Stimulated activated naive CD8-positive, alpha-beta T cell treated with anti-CD3 and anti-CD28 coated beads, Interleukin-15, amount 100 ng/mL, for 72 hours (primary cell): ENCODE measurements at regions not wholly inside any gene's neighbourhood (a gene's known extent, or its start where the extent isn't known, plus 50 kb on each side); places are given as distances from the start of the nearest gene placed in this dataset.
"Not testable (repeated sequence)": the region's sequence is repeated elsewhere in the genome, so short reads cannot be mapped to it uniquely, and the experiment has no call there.

Experiments
- ATAC-seq: fragments of 150-1000 bp; cut with Tn5 transposase; 2 replicates; pipeline ENCODE4 v1.10.0; 2021; ENCODE audit warnings: mild to moderate bottlenecking, moderate library complexity
- DNase-seq, 2 donors: peaks; one replicate each; pipeline ENCODE4 v3.0.0; 2021 to 2022
- H3K27ac Mint-ChIP-seq, 2 donors: one replicate each; pipeline ENCODE4 v1.8.0; 2022; ENCODE audit warnings: mild to moderate bottlenecking in 2 of 2, mixed read lengths in 2 of 2, moderate library complexity in 2 of 2
- H3K27me3 Mint-ChIP-seq: one replicate; pipeline ENCODE4 v1.8.0; 2022; ENCODE audit warnings: mixed read lengths
- H3K4me1 Mint-ChIP-seq: one replicate; pipeline ENCODE4 v1.8.0; 2022; ENCODE audit warnings: mild to moderate bottlenecking, mixed read lengths
- H3K4me3 Mint-ChIP-seq, 2 donors: one replicate each; pipeline ENCODE4 v1.8.0; 2022; ENCODE audit warnings: mild to moderate bottlenecking in 2 of 2, mixed read lengths in 2 of 2, moderate library complexity in 1 of 2
- H3K9me3 Mint-ChIP-seq, 2 donors: one replicate each; pipeline ENCODE4 v1.8.0; 2022; ENCODE audit warnings: mixed read lengths in 2 of 2

DNA sequence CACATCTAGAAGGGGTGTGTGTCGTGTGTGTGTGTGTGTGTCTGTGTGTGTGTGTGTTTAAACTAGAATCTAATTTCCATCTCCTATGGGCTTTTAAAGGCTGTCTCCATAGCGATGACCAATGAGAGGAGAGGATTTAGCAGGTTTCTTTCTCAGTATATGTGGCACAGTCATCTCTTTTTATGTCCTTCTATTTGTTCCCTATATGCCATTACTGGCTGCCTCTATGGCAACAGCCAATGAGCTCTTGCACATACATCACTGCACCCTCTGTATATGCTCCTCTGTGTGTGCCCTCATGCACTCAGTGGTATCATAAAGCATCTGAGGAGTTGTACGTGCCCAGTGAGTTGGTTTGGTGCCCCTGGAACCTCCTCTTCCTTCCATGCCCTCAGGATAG is 378.2 kb upstream of the SMIM30 start:
- not testable (repeated sequence) for H3K4me3 Mint-ChIP-seq, H3K27ac Mint-ChIP-seq, ATAC-seq, H3K4me1 Mint-ChIP-seq, H3K9me3 Mint-ChIP-seq, H3K27me3 Mint-ChIP-seq, DNase-seq

DNA sequence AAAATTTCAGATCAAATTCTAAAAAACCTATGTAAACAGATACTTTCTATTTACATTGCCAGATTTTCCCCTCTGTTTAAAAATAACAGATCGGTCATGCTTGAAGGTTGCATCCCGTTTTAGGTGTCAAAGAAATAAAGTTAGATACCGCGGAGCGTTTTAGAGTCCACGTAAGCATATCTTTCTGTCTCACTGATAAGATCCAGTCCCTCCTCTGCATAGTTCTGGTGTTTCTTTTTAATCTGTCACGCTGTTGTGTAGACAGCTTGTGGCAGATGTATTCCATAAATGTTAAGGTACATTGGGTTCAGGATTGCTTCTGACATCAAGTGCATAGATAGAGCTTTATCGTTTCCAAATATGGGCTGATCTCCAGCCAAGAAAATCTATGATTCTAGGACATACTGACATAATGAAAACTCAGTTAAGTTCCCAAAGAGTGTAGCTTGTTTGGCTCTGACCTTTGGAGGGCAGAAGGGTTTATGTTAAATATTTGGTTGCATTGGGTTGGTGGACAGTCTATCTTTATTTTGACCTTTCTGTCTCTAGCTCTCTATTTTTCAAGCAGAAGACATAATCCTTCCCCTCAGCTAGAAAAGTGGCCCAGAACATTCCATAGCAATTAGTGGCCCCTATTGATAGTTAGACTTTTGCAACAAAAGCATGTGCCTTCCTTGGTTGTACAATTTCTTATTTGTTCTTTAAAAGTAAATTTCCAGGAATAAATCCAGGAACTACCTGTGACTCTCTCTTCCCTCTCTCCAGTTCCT is 376.6 kb upstream of the SMIM30 start:
- not testable (repeated sequence) for H3K27ac Mint-ChIP-seq, H3K4me1 Mint-ChIP-seq, DNase-seq, H3K27me3 Mint-ChIP-seq, H3K9me3 Mint-ChIP-seq, H3K4me3 Mint-ChIP-seq, ATAC-seq

GRCh38 chr7:113491305-113491704 is 373.0 kb upstream of the SMIM30 start:
- peaks cover 0 to under 1% of the 10 kb centered on the region in 2 donors for H3K9me3 Mint-ChIP-seq
- no peak overlapping the region for H3K4me3 Mint-ChIP-seq
- no peaks in the 10 kb centered on the region for H3K27me3 Mint-ChIP-seq
- no peak overlapping the region for H3K27ac Mint-ChIP-seq
- DNase-seq (no peak), ATAC-seq (no peak)
- H3K4me1 Mint-ChIP-seq: no peaks in the 10 kb centered on the region

- Mint-ChIP-seq H3K27me3 (no peaks in the 10 kb centered on the region), H3K4me3 (no peak overlapping the region), H3K9me3 (peaks cover 0 to 14% of the 10 kb centered on the region in 2 donors), H3K4me1 (no peaks in the 10 kb centered on the region), H3K27ac (no peak overlapping the region)
- ATAC-seq (peak; percentile 39), DNase-seq (no peak)
Observed at GRCh38 chr7:113487925-113488731, 369.8 kb upstream of the SMIM30 start.

DNA sequence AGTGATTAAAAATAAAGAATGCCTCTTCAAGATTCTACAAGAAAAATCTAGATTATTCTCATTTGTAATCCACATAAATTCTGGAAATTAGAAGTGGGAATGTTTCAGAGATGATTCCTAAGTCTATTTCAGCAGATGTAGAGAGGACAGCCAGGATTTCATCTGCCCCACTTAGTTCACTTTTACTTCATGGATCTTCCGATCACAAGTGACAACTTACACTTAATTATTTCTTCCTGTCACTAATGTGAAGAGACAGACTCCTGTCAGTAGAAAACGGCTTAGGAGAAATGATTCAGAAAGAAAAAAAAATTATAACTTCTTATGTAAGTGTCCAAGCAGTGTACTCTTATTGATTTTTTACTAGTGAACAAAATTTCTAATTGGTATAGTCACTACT is 368.2 kb upstream of the SMIM30 start:
- no peak overlapping the region for H3K27ac Mint-ChIP-seq
- ATAC-seq (no peak), DNase-seq (no peak)
- H3K4me3 Mint-ChIP-seq: no peak overlapping the region
- H3K9me3 Mint-ChIP-seq: peaks cover 0 to 14% of the 10 kb centered on the region in 2 donors
- no peaks in the 10 kb centered on the region for H3K27me3 Mint-ChIP-seq
- no peaks in the 10 kb centered on the region for H3K4me1 Mint-ChIP-seq

GRCh38 chr7:113483657-113484056 is 365.3 kb upstream of the SMIM30 start:
- no peak overlapping the region for H3K27ac Mint-ChIP-seq
- no peaks in the 10 kb centered on the region for H3K4me1 Mint-ChIP-seq
- no peak overlapping the region for H3K4me3 Mint-ChIP-seq
- H3K27me3 Mint-ChIP-seq: no peaks in the 10 kb centered on the region
- peaks cover 0 to 14% of the 10 kb centered on the region in 2 donors for H3K9me3 Mint-ChIP-seq
- no peak for ATAC-seq
- DNase-seq: no peak

- no peaks in the 10 kb centered on the region for H3K27me3 Mint-ChIP-seq
- no peak overlapping the region for H3K27ac Mint-ChIP-seq
- ATAC-seq (no peak), DNase-seq (no peak)
- H3K9me3 Mint-ChIP-seq: peaks cover 0 to 6% of the 10 kb centered on the region in 2 donors
- H3K4me3 Mint-ChIP-seq: no peak overlapping the region
- H3K4me1 Mint-ChIP-seq: no peaks in the 10 kb centered on the region
Observed at GRCh38 chr7:113480537-113480936, 362.2 kb upstream of the SMIM30 start.

DNA sequence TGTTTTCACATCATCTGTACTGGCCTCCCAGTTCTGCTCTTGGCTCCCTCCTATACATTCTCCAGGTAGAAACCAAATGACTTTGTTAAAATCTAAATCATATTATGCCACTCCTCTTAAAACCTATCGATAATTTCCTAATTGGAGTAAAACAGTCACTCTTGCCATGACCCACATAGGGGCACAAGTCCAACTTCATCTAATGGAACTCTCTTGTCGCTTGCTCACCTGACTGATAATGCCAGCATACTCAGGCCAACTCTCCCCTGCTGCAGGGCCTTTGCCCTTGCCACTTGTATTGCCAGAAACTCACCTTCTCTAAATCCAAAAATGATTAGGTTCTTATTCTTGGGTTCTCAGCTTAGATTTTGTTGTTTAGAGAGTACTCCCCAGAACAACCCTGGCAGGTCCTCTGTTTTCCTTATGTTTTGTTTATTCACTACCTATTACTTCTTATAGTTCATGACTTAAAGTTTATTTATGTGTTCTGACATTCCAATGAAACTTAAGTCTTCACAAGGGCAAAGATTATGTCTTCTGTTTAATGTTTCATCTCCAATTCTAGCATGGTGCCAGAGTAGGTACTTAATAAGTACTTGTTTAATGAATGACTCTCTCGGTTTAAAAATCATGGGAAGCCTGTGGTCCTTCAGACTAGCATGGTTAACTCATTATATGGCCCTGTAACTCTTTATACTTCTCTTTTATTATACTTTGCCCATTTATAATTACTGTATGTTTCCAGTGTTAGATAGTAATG is 345.9 kb upstream of the SMIM30 start:
- no peak overlapping the region for H3K27ac Mint-ChIP-seq
- H3K4me3 Mint-ChIP-seq: no peak overlapping the region
- no peak for ATAC-seq
- peaks cover 4 to 10% of the 10 kb centered on the region in 2 donors for H3K9me3 Mint-ChIP-seq
- H3K4me1 Mint-ChIP-seq: no peaks in the 10 kb centered on the region
- no peak for DNase-seq
- H3K27me3 Mint-ChIP-seq: no peaks in the 10 kb centered on the region

DNA sequence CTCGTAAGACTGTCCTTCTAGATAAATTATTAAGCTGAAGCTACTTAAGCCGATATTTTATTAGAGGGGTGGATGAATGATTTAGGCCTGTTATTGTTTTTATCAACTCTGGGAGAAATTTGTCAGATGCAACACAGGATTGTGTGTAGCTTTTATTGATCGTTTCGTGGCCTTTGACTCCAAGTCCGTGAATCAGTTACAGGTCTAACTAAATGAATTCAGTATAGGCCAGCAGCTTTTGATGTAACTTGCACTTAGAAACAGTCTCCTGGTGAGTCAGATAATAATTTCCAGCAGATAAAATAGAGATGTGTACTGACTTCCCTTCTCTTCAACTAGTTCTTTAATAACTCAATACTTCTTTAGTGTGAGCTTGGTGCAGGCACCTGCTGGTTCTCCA is 341.7 kb upstream of the SMIM30 start:
- no peak overlapping the region for H3K4me3 Mint-ChIP-seq
- H3K9me3 Mint-ChIP-seq: peaks cover 0 to 4% of the 10 kb centered on the region in 2 donors
- DNase-seq (no peak), ATAC-seq (no peak)
- no peaks in the 10 kb centered on the region for H3K4me1 Mint-ChIP-seq
- no peaks in the 10 kb centered on the region for H3K27me3 Mint-ChIP-seq
- no peak overlapping the region for H3K27ac Mint-ChIP-seq

GRCh38 chr7:113456533-113456932 is 338.2 kb upstream of the SMIM30 start:
- Mint-ChIP-seq H3K4me3 (no peak overlapping the region), H3K9me3 (no peaks in the 10 kb centered on the region), H3K27me3 (no peaks in the 10 kb centered on the region), H3K4me1 (no peaks in the 10 kb centered on the region), H3K27ac (no peak overlapping the region)
- DNase-seq (no peak), ATAC-seq (no peak)

- no peaks in the 10 kb centered on the region for H3K27me3 Mint-ChIP-seq
- no peak for ATAC-seq
Observed at GRCh38 chr7:113454597-113455169, 336.3 kb upstream of the SMIM30 start.

GRCh38 chr7:113452245-113452644 is 333.9 kb upstream of the SMIM30 start:
- Mint-ChIP-seq H3K27ac (no peak overlapping the region), H3K9me3 (no peaks in the 10 kb centered on the region), H3K4me1 (no peaks in the 10 kb centered on the region), H3K4me3 (no peak overlapping the region), H3K27me3 (no peaks in the 10 kb centered on the region)
- DNase-seq (no peak), ATAC-seq (no peak)

More at GRCh38 chr7:113454597-113455169, 336.3 kb upstream of the SMIM30 start:
- no peak for DNase-seq
- Mint-ChIP-seq H3K4me1 (no peaks in the 10 kb centered on the region), H3K4me3 (no peak overlapping the region), H3K9me3 (no peaks in the 10 kb centered on the region), H3K27ac (no peak overlapping the region)

- Mint-ChIP-seq H3K27ac (no peak overlapping the region), H3K4me1 (no peaks in the 10 kb centered on the region), H3K27me3 (no peaks in the 10 kb centered on the region), H3K4me3 (no peak overlapping the region), H3K9me3 (no peaks in the 10 kb centered on the region)
- DNase-seq (no peak), ATAC-seq (no peak)
Observed at GRCh38 chr7:113446791-113447190, 328.4 kb upstream of the SMIM30 start.

DNA sequence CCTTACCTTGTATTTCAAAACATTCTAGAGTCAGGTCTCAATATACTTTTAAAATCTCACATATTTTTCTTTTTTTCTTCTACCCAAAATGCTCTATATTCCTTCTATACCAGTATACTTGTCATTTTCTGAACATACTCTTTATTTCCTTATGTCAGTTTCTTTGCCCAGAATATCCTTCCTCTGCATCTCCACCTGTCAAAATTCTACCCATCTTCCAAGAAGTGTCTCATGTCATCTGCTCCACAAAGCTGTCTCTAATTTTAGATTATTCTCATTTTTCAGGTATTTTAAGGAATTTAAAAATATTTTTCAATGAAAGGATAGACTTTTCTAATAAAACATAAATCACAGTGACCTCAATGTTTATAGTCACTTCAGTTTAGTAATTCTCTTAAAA is 328.0 kb upstream of the SMIM30 start:
- H3K9me3 Mint-ChIP-seq: no peaks in the 10 kb centered on the region
- no peaks in the 10 kb centered on the region for H3K4me1 Mint-ChIP-seq
- no peak for DNase-seq
- H3K4me3 Mint-ChIP-seq: no peak overlapping the region
- ATAC-seq: no peak
- no peak overlapping the region for H3K27ac Mint-ChIP-seq
- no peaks in the 10 kb centered on the region for H3K27me3 Mint-ChIP-seq

- no peaks in the 10 kb centered on the region for H3K4me1 Mint-ChIP-seq
- H3K27ac Mint-ChIP-seq: no peak overlapping the region
- H3K4me3 Mint-ChIP-seq: no peak overlapping the region
- no peaks in the 10 kb centered on the region for H3K27me3 Mint-ChIP-seq
- DNase-seq (no peak), ATAC-seq (no peak)
- H3K9me3 Mint-ChIP-seq: no peaks in the 10 kb centered on the region
Observed at GRCh38 chr7:113444261-113444660, 325.9 kb upstream of the SMIM30 start.
